MM.1S (cell line): ENCODE measurements at regions not wholly inside any gene's neighbourhood (a gene's known extent, or its start where the extent isn't known, plus 50 kb on each side); places are given as distances from the start of the nearest gene placed in this dataset.

Source experiments
- EZH2 ChIP-seq: fragments of 300-600 bp; sonication (generic); optimal IDR thresholded peaks from 2 replicates; pipeline ENCODE3; 2017; ENCODE audit warnings: low read depth, mild to moderate bottlenecking, antibody characterized with exemption, low read length, mixed read lengths
- EZH2phosphoT487 ChIP-seq: fragments of 300-600 bp; sonication (generic); IDR thresholded peaks from 2 replicates; pipeline ENCODE4 v1.6.1; 2018; ENCODE audit warnings: antibody characterized with exemption, low read length
- TF ChIP-seq, protein P1 (sequence below): fragments of 300-600 bp; sonication (generic); IDR thresholded peaks from 2 replicates; pipeline ENCODE4 v1.5.1; 2016; ENCODE audit warnings: antibody characterized with exemption, low read length, mixed read lengths

DNA sequence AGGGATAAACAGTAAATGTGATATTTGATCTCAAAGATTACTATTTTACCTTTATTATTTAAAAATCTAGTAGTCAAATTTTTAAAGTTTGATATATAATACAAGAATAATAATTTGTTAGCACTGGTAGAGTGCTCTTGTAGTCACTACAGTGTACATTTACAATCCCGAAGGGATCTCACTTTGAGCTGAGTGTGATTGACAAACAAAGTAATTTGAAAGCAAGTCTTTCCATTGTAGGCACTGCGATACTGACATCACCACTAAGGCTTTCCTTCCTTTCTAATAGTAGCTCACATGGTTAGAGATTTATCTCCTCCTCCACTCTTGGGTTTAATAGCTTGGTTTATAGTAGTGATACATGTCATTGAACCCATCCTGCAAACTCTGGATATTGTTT, 280.6 kb downstream of the PARM1 start:
- TF ChIP-seq, protein P1, sequence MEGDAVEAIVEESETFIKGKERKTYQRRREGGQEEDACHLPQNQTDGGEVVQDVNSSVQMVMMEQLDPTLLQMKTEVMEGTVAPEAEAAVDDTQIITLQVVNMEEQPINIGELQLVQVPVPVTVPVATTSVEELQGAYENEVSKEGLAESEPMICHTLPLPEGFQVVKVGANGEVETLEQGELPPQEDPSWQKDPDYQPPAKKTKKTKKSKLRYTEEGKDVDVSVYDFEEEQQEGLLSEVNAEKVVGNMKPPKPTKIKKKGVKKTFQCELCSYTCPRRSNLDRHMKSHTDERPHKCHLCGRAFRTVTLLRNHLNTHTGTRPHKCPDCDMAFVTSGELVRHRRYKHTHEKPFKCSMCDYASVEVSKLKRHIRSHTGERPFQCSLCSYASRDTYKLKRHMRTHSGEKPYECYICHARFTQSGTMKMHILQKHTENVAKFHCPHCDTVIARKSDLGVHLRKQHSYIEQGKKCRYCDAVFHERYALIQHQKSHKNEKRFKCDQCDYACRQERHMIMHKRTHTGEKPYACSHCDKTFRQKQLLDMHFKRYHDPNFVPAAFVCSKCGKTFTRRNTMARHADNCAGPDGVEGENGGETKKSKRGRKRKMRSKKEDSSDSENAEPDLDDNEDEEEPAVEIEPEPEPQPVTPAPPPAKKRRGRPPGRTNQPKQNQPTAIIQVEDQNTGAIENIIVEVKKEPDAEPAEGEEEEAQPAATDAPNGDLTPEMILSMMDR, result no peak
- no peak for TF ChIP-seq EZH2
- no peak for TF ChIP-seq EZH2phosphoT487
